Ovary (tissue), 7 donors: ENCODE measurements at regions not wholly inside any gene's neighbourhood (a gene's known extent, or its start where the extent isn't known, plus 50 kb on each side); places are given as distances from the start of the nearest gene placed in this dataset.

Experiments
- DNase-seq, 5 donors: peaks; one replicate each; pipeline ENCODE4 v3.0.0-alpha.2; 2019 to 2020
- H3K27ac ChIP-seq, 2 donors: fragments of 200-600 bp; one replicate each; pipeline versions ENCODE4 v1.5.1 to v1.8.0; 2019 to 2022
- H3K27me3 ChIP-seq: fragments of 200-600 bp; one replicate; pipeline ENCODE4 v1.8.0; 2022
- H3K36me3 ChIP-seq: fragments of 200-600 bp; sonication (generic); one replicate; pipeline ENCODE4 v1.5.1; 2019
- H3K4me1 ChIP-seq: one replicate; pipeline ENCODE4 v1.8.1; 2013; ENCODE audit warnings: mild to moderate bottlenecking, moderate library complexity; ENCODE audit not compliant: insufficient read depth
- H3K4me3 ChIP-seq: fragments of 200-600 bp; sonication (generic); one replicate; pipeline ENCODE4 v1.5.1; 2017
- H3K9me3 ChIP-seq, 2 donors: fragments of 200-600 bp in 1 of 2; sonication (generic) in 1 of 2; one replicate each; pipeline versions ENCODE4 v1.5.1 to v1.8.1; 2013 to 2019; ENCODE audit warnings: mild to moderate bottlenecking in 1 of 2, moderate library complexity in 1 of 2
- CTCF ChIP-seq, 3 donors: fragments of 450-650 bp in 2 of 3; fragments of 200-600 bp in 1 of 3; IDR thresholded peaks; one replicate each; pipeline versions ENCODE4 v1.5.1 to v1.8.0; 2016 to 2022; ENCODE audit warnings: antibody characterized with exemption in 3 of 3, mild to moderate bottlenecking in 1 of 3
- EP300 ChIP-seq: sonication (generic); formaldehyde crosslinking; IDR thresholded peaks from one replicate; pipeline ENCODE4 v1.6.1; 2017; ENCODE audit warnings: antibody characterized with exemption
- POLR2A ChIP-seq: fragments of 450-650 bp; IDR thresholded peaks from one replicate; pipeline ENCODE4 v1.6.1; 2017; ENCODE audit warnings: antibody characterized with exemption, mild to moderate bottlenecking, moderate library complexity
- WGBS, 3 donors: extraction: QIAGEN DNeasy Blood & Tissue Kit in 1 of 3; methylation state at CpG; one replicate each; pipeline versions ENCODE4 v1.1.5 to v1.1.7; 2013 to 2017; 5-methylcytosine and 5-hydroxymethylcytosine counted together
- intact Hi-C, 4 donors: fragments of 100-400 bp; cut with DNase I; formaldehyde crosslinking; loops; one replicate each; pipeline versions ENCODE4 v1.11.0 to v1.15.1; 2022 to 2023
- donor health status: DM: no; HTN: no; CAD: no; lungs with moderate emphysema.
- donor health status: DM: no; HTN: no; CAD: no.
- donor health status: Bipolar disorder and iron deficiency.
- donor health status: DM: no; HTN: no; CAD: no.
- donor health status: DM: yes; HTN: yes; CAD: no.

GRCh38 chr14:27528328-27528727, 930.5 kb upstream of the NOVA1 start:
- 0 to 7% (median 4%) methylated on average over 1 of the region's 1 CpG for WGBS, 3 donors
- Histone ChIP-seq H3K36me3 (no peaks in the 10 kb centered on the region), H3K4me1 (no peaks in the 10 kb centered on the region), H3K9me3 (no peaks in the 10 kb centered on the region), H3K27ac (no peak overlapping the region), H3K4me3 (no peak overlapping the region), H3K27me3 (no peaks in the 10 kb centered on the region)
- intact Hi-C loops = no loop called here
- DNase-seq = no peak
- no peak for TF ChIP-seq CTCF (IDR thresholded peaks at IDR 0.05)
- no peak for TF ChIP-seq EP300
- no peak for TF ChIP-seq POLR2A

- Histone ChIP-seq H3K36me3 (no peaks in the 10 kb centered on the region), H3K27me3 (no peaks in the 10 kb centered on the region), H3K4me3 (no peak overlapping the region), H3K27ac (no peak overlapping the region), H3K9me3 (no peaks in the 10 kb centered on the region), H3K4me1 (no peaks in the 10 kb centered on the region)
- intact Hi-C loops = no loop called here
- DNase-seq = no peak
- TF ChIP-seq CTCF (IDR thresholded peaks at IDR 0.05) (no peak), EP300 (no peak), POLR2A (no peak)
- 64 to 88% (median 72%) methylated on average over 3 of the region's 3 CpGs for WGBS, 3 donors
Observed at GRCh38 chr14:27536748-27537147, 938.9 kb upstream of the NOVA1 start.

DNA sequence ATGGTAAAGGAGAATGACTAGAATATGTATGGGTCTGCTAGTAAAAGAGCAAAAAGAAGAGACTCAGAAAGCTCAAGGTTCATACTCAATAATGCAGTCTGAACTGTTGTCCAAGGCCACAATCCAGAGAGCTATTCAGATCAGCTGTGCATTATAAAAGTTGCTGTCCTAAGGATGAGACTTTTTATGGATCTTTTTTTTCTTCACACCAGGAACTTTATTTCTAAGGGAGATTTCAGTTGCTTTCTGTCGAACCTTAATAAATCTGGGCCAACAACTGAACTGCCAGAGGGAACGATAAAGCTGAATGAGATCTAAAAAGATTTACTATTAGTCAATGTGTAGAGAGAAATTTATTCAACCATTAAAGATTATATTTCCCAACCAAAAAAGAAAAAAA, 948.3 kb upstream of the NOVA1 start:
- Histone ChIP-seq H3K36me3 (no peaks in the 10 kb centered on the region), H3K9me3 (no peaks in the 10 kb centered on the region), H3K27me3 (no peaks in the 10 kb centered on the region), H3K4me3 (no peak overlapping the region), H3K27ac (no peak overlapping the region), H3K4me1 (no peaks in the 10 kb centered on the region)
- 27 to 53% (median 43%) methylated on average over 2 of the region's 2 CpGs for WGBS, 3 donors
- TF ChIP-seq POLR2A = no peak
- TF ChIP-seq CTCF (IDR thresholded peaks at IDR 0.05) = no peak
- no peak for TF ChIP-seq EP300
- DNase-seq = no peak
- intact Hi-C loops = no loop called here

GRCh38 chr14:27553790-27554189, 956.0 kb upstream of the NOVA1 start:
- no peaks in the 10 kb centered on the region for H3K4me1 ChIP-seq
- H3K4me3 ChIP-seq = no peak overlapping the region
- H3K9me3 ChIP-seq = no peaks in the 10 kb centered on the region
- H3K27me3 ChIP-seq = no peaks in the 10 kb centered on the region
- H3K27ac ChIP-seq = no peak overlapping the region
- intact Hi-C loops = no loop called here
- no peak for DNase-seq
- TF ChIP-seq POLR2A = no peak
- TF ChIP-seq EP300 = no peak
- TF ChIP-seq CTCF (IDR thresholded peaks at IDR 0.05) = no peak
- H3K36me3 ChIP-seq = no peaks in the 10 kb centered on the region
- 38 to 55% (median 49%) methylated on average over 2 of the region's 2 CpGs for WGBS, 3 donors

- no peak for TF ChIP-seq EP300
- no peak for TF ChIP-seq POLR2A
- TF ChIP-seq CTCF (IDR thresholded peaks at IDR 0.05) = no peak
- no peaks in the 10 kb centered on the region for H3K9me3 ChIP-seq
- H3K4me1 ChIP-seq = no peaks in the 10 kb centered on the region
- no peaks in the 10 kb centered on the region for H3K36me3 ChIP-seq
- H3K4me3 ChIP-seq = no peak overlapping the region
- no peaks in the 10 kb centered on the region for H3K27me3 ChIP-seq
- DNase-seq = no peak
- H3K27ac ChIP-seq = no peak overlapping the region
- WGBS, 3 donors = 16 to 23% (median 19%) methylated on average over 2 of the region's 2 CpGs
- intact Hi-C loops = no loop called here
Observed at GRCh38 chr14:27557445-27557844, 959.6 kb upstream of the NOVA1 start.
